Activated CD8-positive, alpha-beta T cell treated with anti-CD3 and anti-CD28 coated beads for 36 hours (primary cell): ENCODE measurements at regions not wholly inside any gene's neighbourhood (a gene's known extent, or its start where the extent isn't known, plus 50 kb on each side); places are given as distances from the start of the nearest gene placed in this dataset.

Source experiments
- ATAC-seq: fragments of 200-7000 bp; cut with Tn5 transposase; one replicate; pipeline ENCODE4 v1.10.0; 2021; ENCODE audit warnings: mild to moderate bottlenecking, moderate library complexity
- CTCF ChIA-PET: fragments of 350-600 bp; sonication (Branson Sonifier 250); formaldehyde crosslinking; loops from one replicate; lab custom pipeline; 2021; ENCODE audit warnings: antibody characterized with exemption; lab: Charles Lee
- POLR2A ChIA-PET: fragments of 350-600 bp; sonication (Branson Sonifier 250); formaldehyde crosslinking; loops from one replicate; lab custom pipeline; 2021; ENCODE audit warnings: antibody characterized with exemption; lab: Charles Lee
- DNase-seq: peaks from one replicate; pipeline ENCODE4 v3.0.0-alpha.2; 2020
- H3K27ac Mint-ChIP-seq: one replicate; pipeline ENCODE4 v1.8.0; 2021; ENCODE audit warnings: mild to moderate bottlenecking, mixed read lengths
- H3K27me3 Mint-ChIP-seq: one replicate; pipeline ENCODE4 v1.8.0; 2021; ENCODE audit warnings: mixed read lengths
- H3K36me3 Mint-ChIP-seq: one replicate; pipeline ENCODE4 v1.8.0; 2021; ENCODE audit warnings: low read depth, mixed read lengths
- H3K4me1 Mint-ChIP-seq: one replicate; pipeline ENCODE4 v1.8.0; 2021; ENCODE audit warnings: low read depth, mixed read lengths
- H3K4me3 Mint-ChIP-seq: one replicate; pipeline ENCODE4 v1.8.0; 2021; ENCODE audit warnings: mild to moderate bottlenecking, moderate library complexity, mixed read lengths
- H3K9me3 Mint-ChIP-seq: one replicate; pipeline ENCODE4 v1.8.0; 2021; ENCODE audit warnings: mixed read lengths
- intact Hi-C: fragments of 100-400 bp; cut with micrococcal nuclease; formaldehyde crosslinking; loops from one replicate; pipeline ENCODE4 v1.10.0; 2022
- TF ChIP-seq, protein P1 (sequence below): fragments of 200-600 bp; IDR thresholded peaks from one replicate; pipeline ENCODE4 v1.8.0; 2022; ENCODE audit warnings: antibody characterized with exemption, mild to moderate bottlenecking

DNA sequence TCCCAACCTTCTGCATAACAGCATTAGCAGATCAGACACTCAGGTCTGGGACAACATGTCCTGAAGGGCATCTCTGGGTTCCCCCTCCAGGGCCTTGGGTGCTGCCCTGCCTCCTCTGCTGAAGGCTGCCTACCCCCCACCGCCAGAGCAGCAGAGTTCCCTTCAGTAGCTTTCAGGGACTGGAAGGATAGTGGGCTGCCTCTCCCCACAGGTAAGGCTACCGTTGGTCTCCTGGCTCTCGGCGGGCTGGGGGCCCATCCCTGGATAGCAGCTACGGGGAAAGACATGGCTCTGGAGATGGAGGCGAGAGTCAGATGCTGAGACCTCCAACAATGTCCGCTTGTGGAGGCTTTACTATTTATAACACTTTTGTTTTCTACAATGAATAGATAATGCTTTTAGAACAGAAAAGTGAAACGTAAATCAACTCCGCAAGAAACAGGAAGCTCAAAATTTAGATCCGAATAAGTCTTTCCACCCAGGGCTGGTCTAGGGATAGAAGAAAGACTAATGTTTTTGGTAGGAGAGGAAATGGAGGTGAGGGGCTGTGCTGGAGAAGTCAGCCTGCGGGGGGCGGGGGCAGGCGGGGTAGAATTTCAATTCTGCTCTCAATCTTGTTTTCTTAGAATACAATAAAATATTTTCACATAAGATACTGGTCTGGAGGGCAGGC is 58.4 kb downstream of the ARL4C start:
- Mint-ChIP-seq H3K27me3 (no peaks in the 10 kb centered on the region), H3K27ac (peak overlapping the region; percentile 17), H3K36me3 (no peaks in the 10 kb centered on the region), H3K4me3 (peak overlapping the region; percentile 7), H3K4me1 (peaks cover 39% of the 10 kb centered on the region), H3K9me3 (no peaks in the 10 kb centered on the region)
- DNase-seq (no peak), ATAC-seq (no peak)
- CTCF ChIA-PET = interaction anchor here (1.2 to 1.3 kb wide), 3 partner anchors 8 to 15 kb away, joined by 3 to 5 read pairs (median 3); no protein-coding TSS in a partner anchor
- intact Hi-C loops = no loop called here
- POLR2A ChIA-PET = interaction anchor here (0.6 to 2.0 kb wide), 8 partner anchors 8 to 59 kb away, joined by 3 to 11 read pairs (median 3); no protein-coding TSS in a partner anchor
- TF ChIP-seq, protein P1, sequence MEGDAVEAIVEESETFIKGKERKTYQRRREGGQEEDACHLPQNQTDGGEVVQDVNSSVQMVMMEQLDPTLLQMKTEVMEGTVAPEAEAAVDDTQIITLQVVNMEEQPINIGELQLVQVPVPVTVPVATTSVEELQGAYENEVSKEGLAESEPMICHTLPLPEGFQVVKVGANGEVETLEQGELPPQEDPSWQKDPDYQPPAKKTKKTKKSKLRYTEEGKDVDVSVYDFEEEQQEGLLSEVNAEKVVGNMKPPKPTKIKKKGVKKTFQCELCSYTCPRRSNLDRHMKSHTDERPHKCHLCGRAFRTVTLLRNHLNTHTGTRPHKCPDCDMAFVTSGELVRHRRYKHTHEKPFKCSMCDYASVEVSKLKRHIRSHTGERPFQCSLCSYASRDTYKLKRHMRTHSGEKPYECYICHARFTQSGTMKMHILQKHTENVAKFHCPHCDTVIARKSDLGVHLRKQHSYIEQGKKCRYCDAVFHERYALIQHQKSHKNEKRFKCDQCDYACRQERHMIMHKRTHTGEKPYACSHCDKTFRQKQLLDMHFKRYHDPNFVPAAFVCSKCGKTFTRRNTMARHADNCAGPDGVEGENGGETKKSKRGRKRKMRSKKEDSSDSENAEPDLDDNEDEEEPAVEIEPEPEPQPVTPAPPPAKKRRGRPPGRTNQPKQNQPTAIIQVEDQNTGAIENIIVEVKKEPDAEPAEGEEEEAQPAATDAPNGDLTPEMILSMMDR = no peak

DNA sequence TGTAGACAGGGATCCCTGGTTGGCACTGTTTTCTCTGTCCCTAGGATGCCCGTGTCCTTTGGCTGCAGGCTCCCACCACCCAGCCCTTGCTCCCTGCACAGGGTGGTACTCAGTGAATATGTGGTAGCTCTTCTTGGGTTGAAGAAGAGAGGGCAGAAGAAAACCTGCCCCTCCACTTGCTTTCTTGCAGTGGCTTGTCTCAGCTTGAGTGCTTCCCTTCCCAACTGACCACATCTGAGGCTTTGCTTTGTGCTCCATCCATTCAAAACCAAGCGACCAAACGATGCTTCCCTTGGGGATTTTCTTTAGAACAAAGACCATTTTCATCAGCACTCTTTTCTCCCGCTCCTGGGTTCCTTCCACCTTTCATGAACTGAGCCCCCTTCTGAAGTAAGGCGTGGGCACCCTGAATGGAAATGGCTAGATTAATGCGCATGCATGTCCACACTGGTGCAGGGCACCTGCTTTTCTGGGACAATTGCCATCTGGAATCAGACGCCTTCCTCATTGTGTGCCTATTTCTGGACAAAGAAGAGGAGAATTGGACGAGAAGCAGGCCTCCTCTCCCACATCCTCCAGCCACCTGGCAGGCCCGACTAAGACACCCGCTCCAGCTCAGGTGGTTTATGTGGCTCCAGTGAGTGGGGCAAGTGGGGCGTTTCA is 59.1 kb downstream of the ARL4C start:
- Mint-ChIP-seq H3K27ac (no peak overlapping the region), H3K4me3 (no peak overlapping the region), H3K36me3 (no peaks in the 10 kb centered on the region), H3K27me3 (no peaks in the 10 kb centered on the region), H3K4me1 (peaks cover 40% of the 10 kb centered on the region), H3K9me3 (no peaks in the 10 kb centered on the region)
- ChIA-PET CTCF (interaction anchor here (1.3 kb wide), 1 partner anchor 12 kb away, joined by 5 read pairs; no protein-coding TSS in a partner anchor), POLR2A (interaction anchor here (0.6 to 2.0 kb wide), 6 partner anchors 9 to 60 kb away, joined by 3 to 11 read pairs (median 3); no protein-coding TSS in a partner anchor)
- DNase-seq (no peak), ATAC-seq (no peak)
- intact Hi-C loops = no loop called here
- TF ChIP-seq, protein P1 = no peak

DNA sequence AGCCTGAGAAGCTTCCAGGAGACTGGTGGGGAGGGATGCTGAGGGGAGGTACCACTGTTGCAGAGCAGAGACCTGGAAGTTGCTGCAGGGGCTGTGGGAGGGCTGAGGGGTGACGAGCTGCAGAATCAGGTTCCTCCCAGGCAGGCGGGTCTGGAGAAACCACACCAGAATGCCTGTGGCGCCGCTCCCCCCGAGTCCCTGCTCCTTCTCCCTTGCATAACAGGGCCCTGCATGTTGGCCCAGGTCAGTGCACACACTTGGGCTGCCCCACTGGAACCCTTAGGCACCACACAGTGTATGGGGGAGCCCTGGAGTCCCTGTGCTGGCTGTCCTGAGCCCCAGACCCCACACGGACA is 60.4 kb downstream of the ARL4C start:
- DNase-seq (no peak), ATAC-seq (no peak)
- Mint-ChIP-seq H3K27ac (no peak overlapping the region), H3K27me3 (no peaks in the 10 kb centered on the region), H3K36me3 (no peaks in the 10 kb centered on the region), H3K4me3 (no peak overlapping the region), H3K4me1 (peaks cover 40% of the 10 kb centered on the region), H3K9me3 (no peaks in the 10 kb centered on the region)
- TF ChIP-seq, protein P1 = no peak
- CTCF ChIA-PET = no interaction called here
- intact Hi-C loops = no loop called here
- POLR2A ChIA-PET = no interaction called here

DNA sequence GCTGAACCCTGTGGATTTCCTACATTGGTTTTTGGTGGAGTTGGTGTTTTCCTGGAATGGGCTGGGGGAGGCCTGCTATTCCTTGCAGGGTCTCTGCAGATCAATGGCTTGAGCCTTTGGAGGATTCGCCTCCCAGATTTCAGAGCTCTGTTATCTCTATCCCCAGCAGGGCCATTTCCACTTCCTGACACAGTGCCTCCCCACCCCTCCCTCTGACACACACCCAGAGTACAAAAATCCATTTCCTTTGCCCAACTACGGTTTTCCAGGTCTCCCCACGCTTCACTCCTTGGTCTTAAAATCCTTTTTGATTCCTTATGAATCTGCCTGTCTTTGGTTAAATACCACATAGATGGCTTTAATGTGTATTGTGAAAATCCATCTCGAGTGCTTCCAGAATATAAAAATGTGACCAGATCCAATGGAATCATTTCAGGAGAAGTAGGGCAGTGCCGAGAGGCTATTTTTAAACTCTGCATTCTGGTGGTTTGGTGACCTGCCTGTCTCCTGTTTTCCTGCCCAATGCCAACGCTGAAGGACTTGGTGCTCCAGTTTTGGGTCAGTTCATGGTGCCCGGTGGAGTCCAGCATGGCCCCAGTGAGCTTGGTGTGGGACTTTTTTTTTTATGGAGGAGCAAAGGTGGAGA is 60.9 kb downstream of the ARL4C start:
- Mint-ChIP-seq H3K27ac (no peak overlapping the region), H3K9me3 (no peaks in the 10 kb centered on the region), H3K36me3 (no peaks in the 10 kb centered on the region), H3K4me1 (peaks cover 38% of the 10 kb centered on the region), H3K27me3 (no peaks in the 10 kb centered on the region), H3K4me3 (no peak overlapping the region)
- ChIA-PET CTCF (no interaction called here), POLR2A (interaction anchor here (0.6 kb wide), 1 partner anchor 696 kb away, joined by 3 read pairs; no protein-coding TSS in a partner anchor)
- intact Hi-C loops = no loop called here
- TF ChIP-seq, protein P1 = no peak
- ATAC-seq (no peak), DNase-seq (no peak)
